IMR-90 (cell line): ENCODE measurements at regions not wholly inside any gene's neighbourhood (a gene's known extent, or its start where the extent isn't known, plus 50 kb on each side); places are given as distances from the start of the nearest gene placed in this dataset.

Experiments used
- BHLHE40 ChIP-seq: fragments of 150-350 bp; IDR thresholded peaks from 2 replicates; pipeline ENCODE4 v1.6.1; 2016; ENCODE audit warnings: mild to moderate bottlenecking, low read depth, low read length
- CEBPB ChIP-seq: IDR thresholded peaks from 2 replicates; pipeline ENCODE4 v1.6.1; 2012; ENCODE audit warnings: low read depth, low read length, improper control_type of control experiment
- CTCF ChIP-seq: conservative IDR thresholded peaks from 2 replicates; pipeline ENCODE4 v1.5.1; 2012; ENCODE audit warnings: mild to moderate bottlenecking, low read depth, low read length, improper control_type of control experiment
- ELK1 ChIP-seq: fragments of 150-350 bp; IDR thresholded peaks from 2 replicates; pipeline ENCODE4 v1.6.1; 2016; ENCODE audit warnings: low read depth, mild to moderate bottlenecking, low read length, moderate library complexity, borderline replicate concordance
- FOS ChIP-seq: fragments of 150-350 bp; IDR thresholded peaks from 2 replicates; pipeline ENCODE4 v1.6.1; 2016; ENCODE audit warnings: low read depth, low read length
- MAZ ChIP-seq: IDR thresholded peaks from 2 replicates; pipeline ENCODE4 v1.6.1; 2012; ENCODE audit warnings: low read depth, mild to moderate bottlenecking, low read length, improper control_type of control experiment, moderate library complexity, borderline replicate concordance
- MXI1 ChIP-seq: IDR thresholded peaks from 2 replicates; pipeline ENCODE4 v1.6.1; 2012; ENCODE audit warnings: low read depth, mild to moderate bottlenecking, low read length, moderate library complexity, borderline replicate concordance
- NFE2L2 ChIP-seq: fragments of 150-350 bp; IDR thresholded peaks from 2 replicates; pipeline ENCODE4 v1.6.1; 2016; ENCODE audit warnings: low read depth, mild to moderate bottlenecking, low read length
- POLR2A ChIP-seq: IDR thresholded peaks from 2 replicates; pipeline ENCODE4 v1.6.1; 2012; ENCODE audit warnings: mild to moderate bottlenecking, low read depth, low read length
- RAD21 ChIP-seq: IDR thresholded peaks from 2 replicates; pipeline ENCODE4 v1.6.1; 2012; ENCODE audit warnings: low read length, improper control_type of control experiment
- RCOR1 ChIP-seq: IDR thresholded peaks from 2 replicates; pipeline ENCODE4 v1.6.1; 2012; ENCODE audit warnings: mild to moderate bottlenecking, low read length, improper control_type of control experiment; ENCODE audit not compliant: insufficient replicate concordance
- RFX5 ChIP-seq: IDR thresholded peaks from 2 replicates; pipeline ENCODE4 v1.8.0; 2012; ENCODE audit warnings: low read depth, mild to moderate bottlenecking, low read length, moderate library complexity
- SMC3 ChIP-seq: fragments of 150-350 bp; IDR thresholded peaks from 2 replicates; pipeline ENCODE4 v1.6.1; 2016; ENCODE audit warnings: low read depth, mild to moderate bottlenecking, antibody characterized with exemption, low read length, moderate library complexity

- TF ChIP-seq NFE2L2 = no peak
- TF ChIP-seq CTCF = no peak
- no peak for TF ChIP-seq SMC3
- no peak for TF ChIP-seq POLR2A
- TF ChIP-seq RAD21 = no peak
- TF ChIP-seq MAZ = no peak
- TF ChIP-seq MXI1 = no peak
- no peak for TF ChIP-seq RCOR1
- TF ChIP-seq BHLHE40 = no peak
- no peak for TF ChIP-seq CEBPB
- no peak for TF ChIP-seq FOS
- TF ChIP-seq RFX5 = no peak
- TF ChIP-seq ELK1 = no peak
Observed at GRCh38 chr11:87528752-87529151, 491.0 kb downstream of the TMEM135 start.
